H9 (cell line): ENCODE measurements at regions not wholly inside any gene's neighbourhood (a gene's known extent, or its start where the extent isn't known, plus 50 kb on each side); places are given as distances from the start of the nearest gene placed in this dataset.

Experiments
- DNase-seq: peaks from one replicate; pipeline ENCODE4 v3.0.0-alpha.2; 2017
- H2AFZ ChIP-seq: one replicate; pipeline ENCODE4 v1.6.1; 2013; ENCODE audit warnings: mild to moderate bottlenecking, low read length, control low read depth, moderate library complexity
- H2AK5ac ChIP-seq: 2 replicates; pipeline ENCODE4 v1.6.1; 2013; ENCODE audit warnings: low read length, control low read depth, mixed read lengths; ENCODE audit not compliant: insufficient read length
- H2BK120ac ChIP-seq: one replicate; pipeline ENCODE4 v1.6.1; 2013; ENCODE audit warnings: low read depth, mild to moderate bottlenecking, low read length, control low read depth, inconsistent platforms; ENCODE audit not compliant: poor library complexity, severe bottlenecking
- H2BK12ac ChIP-seq: 2 replicates; pipeline ENCODE4 v1.6.1; 2013; ENCODE audit warnings: low read length, control low read depth, mixed read lengths, low read depth; ENCODE audit not compliant: insufficient read length
- H2BK15ac ChIP-seq: 2 replicates; pipeline ENCODE4 v1.6.1; 2013; ENCODE audit warnings: low read depth, low read length, control low read depth
- H2BK20ac ChIP-seq: one replicate; pipeline ENCODE4 v1.6.1; 2013; ENCODE audit warnings: low read depth, mild to moderate bottlenecking, low read length, control low read depth, inconsistent platforms; ENCODE audit not compliant: poor library complexity, severe bottlenecking
- H2BK5ac ChIP-seq: 2 replicates; pipeline ENCODE4 v1.6.1; 2013; ENCODE audit warnings: low read length, control low read depth, mixed read lengths; ENCODE audit not compliant: insufficient read length
- H3K14ac ChIP-seq: 2 replicates; pipeline ENCODE4 v1.6.1; 2013; ENCODE audit warnings: low read length, control low read depth; ENCODE audit not compliant: insufficient read depth
- H3K18ac ChIP-seq: 2 replicates; pipeline ENCODE4 v1.6.1; 2013; ENCODE audit warnings: low read depth, mild to moderate bottlenecking, mixed read lengths, low read length, control low read depth; ENCODE audit not compliant: insufficient read length
- H3K23ac ChIP-seq: 2 replicates; pipeline ENCODE4 v1.6.1; 2013; ENCODE audit warnings: low read length, control low read depth, mixed read lengths, low read depth; ENCODE audit not compliant: insufficient read length
- H3K23me2 ChIP-seq: 2 replicates; pipeline ENCODE4 v1.6.1; 2013; ENCODE audit warnings: low read depth, mild to moderate bottlenecking, mixed read lengths, low read length, control low read depth; ENCODE audit not compliant: insufficient read length, poor library complexity, severe bottlenecking
- H3K27ac ChIP-seq: 2 replicates; pipeline ENCODE4 v1.5.1; 2013; ENCODE audit warnings: low read length, control low read depth, mixed read lengths, low read depth; ENCODE audit not compliant: insufficient read length
- H3K27me3 ChIP-seq: 2 replicates; pipeline ENCODE4 v1.6.1; 2013; ENCODE audit warnings: low read length, control low read depth, inconsistent platforms; ENCODE audit not compliant: insufficient read depth
- H3K4ac ChIP-seq: 2 replicates; pipeline ENCODE4 v1.6.1; 2013; ENCODE audit warnings: low read depth, mild to moderate bottlenecking, control low read depth, inconsistent platforms, low read length, moderate library complexity
- H3K4me1 ChIP-seq: 2 replicates; pipeline ENCODE4 v1.6.1; 2013; ENCODE audit warnings: low read length, control low read depth, inconsistent platforms; ENCODE audit not compliant: insufficient read depth
- H3K4me2 ChIP-seq: 2 replicates; pipeline ENCODE4 v1.6.1; 2013; ENCODE audit warnings: low read length, control low read depth, mixed read lengths; ENCODE audit not compliant: insufficient read length, insufficient read depth
- H3K56ac ChIP-seq: 2 replicates; pipeline ENCODE4 v1.6.1; 2013; ENCODE audit warnings: low read depth, mild to moderate bottlenecking, mixed read lengths, low read length, control low read depth; ENCODE audit not compliant: insufficient read length
- H3K79me1 ChIP-seq: 2 replicates; pipeline ENCODE4 v1.6.1; 2013; ENCODE audit warnings: low read depth, mild to moderate bottlenecking, moderate library complexity, low read length, control low read depth, inconsistent platforms; ENCODE audit not compliant: insufficient read depth, poor library complexity, severe bottlenecking
- H3K79me2 ChIP-seq: 2 replicates; pipeline ENCODE4 v1.6.1; 2013; ENCODE audit warnings: low read length, control low read depth, inconsistent platforms; ENCODE audit not compliant: insufficient read depth
- H3K9ac ChIP-seq: 2 replicates; pipeline ENCODE4 v1.6.1; 2013; ENCODE audit warnings: low read length, control low read depth, mixed read lengths; ENCODE audit not compliant: insufficient read length; ENCODE audit errors: extremely low read depth
- H3K9me3 ChIP-seq: one replicate; pipeline ENCODE4 v1.6.1; 2013; ENCODE audit warnings: low read depth, low read length, inconsistent platforms; ENCODE audit not compliant: control insufficient read depth
- H3T11ph ChIP-seq: one replicate; pipeline ENCODE4 v1.6.1; 2013; ENCODE audit warnings: mild to moderate bottlenecking, low read length, control low read depth, inconsistent platforms
- H4K20me1 ChIP-seq: one replicate; pipeline ENCODE4 v1.6.1; 2013; ENCODE audit not compliant: control insufficient read depth, insufficient read length, insufficient read depth
- H4K5ac ChIP-seq: 2 replicates; pipeline ENCODE4 v1.6.1; 2013; ENCODE audit warnings: low read depth, mild to moderate bottlenecking, mixed read lengths, low read length, control low read depth; ENCODE audit not compliant: insufficient read length
- H4K8ac ChIP-seq: replicated peaks from 2 replicates; pipeline ENCODE4 v1.6.1; 2013; ENCODE audit warnings: low read length, control low read depth, mixed read lengths, low read depth; ENCODE audit not compliant: insufficient read length
- H4K91ac ChIP-seq: 2 replicates; pipeline ENCODE4 v1.6.1; 2013; ENCODE audit warnings: low read depth, mild to moderate bottlenecking, moderate library complexity, mixed read lengths, low read length, control low read depth; ENCODE audit not compliant: insufficient read length
- H3K27ac Mint-ChIP-seq, 3 experiments: 2 replicates in 2 of 3; 3 replicates in 1 of 3; pipeline ENCODE4 v1.8.0; 2020 to 2021; ENCODE audit warnings: mixed read lengths in 3 of 3, mild to moderate bottlenecking in 1 of 3, moderate library complexity in 1 of 3
- H3K27me3 Mint-ChIP-seq: 2 replicates; pipeline ENCODE4 v1.8.0; 2021; ENCODE audit warnings: low read depth, mild to moderate bottlenecking, moderate library complexity, mixed read lengths
- H3K36me3 Mint-ChIP-seq, 3 experiments: 2 replicates in 2 of 3; 3 replicates in 1 of 3; pipeline ENCODE4 v1.8.0; 2020 to 2021; ENCODE audit warnings: low read depth in 3 of 3, mixed read lengths in 3 of 3; ENCODE audit not compliant: insufficient read depth in 1 of 3
- H3K4me1 Mint-ChIP-seq, 2 experiments: 2 replicates each; pipeline ENCODE4 v1.8.0; 2020; ENCODE audit warnings: mixed read lengths in 2 of 2
- H3K4me3 Mint-ChIP-seq, 2 experiments: 2 replicates in 1 of 2; 3 replicates in 1 of 2; pipeline ENCODE4 v1.8.0; 2020 to 2021; ENCODE audit warnings: mild to moderate bottlenecking in 2 of 2, mixed read lengths in 2 of 2, moderate library complexity in 1 of 2
- H3K9me3 Mint-ChIP-seq, 2 experiments: 2 replicates in 1 of 2; 3 replicates in 1 of 2; pipeline ENCODE4 v1.8.0; 2020; ENCODE audit warnings: mild to moderate bottlenecking in 2 of 2, mixed read lengths in 2 of 2, moderate library complexity in 1 of 2
- WGBS: extraction: QIAGEN DNeasy Blood & Tissue Kit; methylation state at CpG from one replicate; pipeline ENCODE4 v1.1.7; 2013; ENCODE audit warnings: missing lambda C conversion rate, low lambda C conversion rate, mixed read lengths; ENCODE audit not compliant: insufficient read length; ENCODE audit errors: extremely low coverage; 5-methylcytosine and 5-hydroxymethylcytosine counted together
- TF ChIP-seq, protein P1 (sequence below): fragments of 200-600 bp; sonication (generic); conservative IDR thresholded peaks from 3 replicates; pipeline ENCODE4 v1.8.0; 2021; ENCODE audit warnings: antibody characterized with exemption, mild to moderate bottlenecking

DNA sequence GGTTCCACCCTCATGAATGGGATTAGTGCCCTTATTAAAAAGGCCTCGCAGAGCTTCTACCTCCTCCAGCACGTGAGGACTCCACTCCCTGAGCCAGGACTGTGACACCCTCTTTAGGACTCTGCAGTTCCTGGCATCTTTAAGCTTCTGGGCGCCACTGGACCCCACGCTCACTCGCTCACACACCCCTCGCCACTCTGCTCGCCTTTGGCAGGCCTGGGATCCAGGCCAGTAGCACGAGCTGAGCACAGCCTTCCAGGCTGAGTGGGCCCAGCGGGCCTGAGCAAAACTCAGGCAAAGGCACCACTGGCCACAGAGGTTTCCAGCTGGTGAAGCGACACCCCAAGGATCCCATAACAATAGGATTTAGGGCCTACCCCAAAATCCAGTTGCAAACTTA, 107.9 kb upstream of the GPC1 start:
- Mint-ChIP-seq H3K36me3 (no peaks in the 10 kb centered on the region), H3K27ac (no peak overlapping the region), H3K4me3 (no peak overlapping the region), H3K9me3 (peaks cover 5 to 6% of the 10 kb centered on the region in 2 experiments; a peak in 4 of 5 replicates), H3K27me3 (peaks cover 10% of the 10 kb centered on the region), H3K4me1 (peaks cover 8 to 10% of the 10 kb centered on the region in 2 experiments; a peak in 2 of 4 replicates)
- H3T11ph ChIP-seq: no peak overlapping the region
- no peak for DNase-seq
- H4K8ac ChIP-seq: no peak overlapping the region
- H3K23ac ChIP-seq: no peak overlapping the region
- H2BK15ac ChIP-seq: no peak overlapping the region
- H3K79me2 ChIP-seq: no peaks in the 10 kb centered on the region
- H2BK5ac ChIP-seq: no peak overlapping the region
- no peak overlapping the region for H2AFZ ChIP-seq
- H4K5ac ChIP-seq: no peak overlapping the region
- no peak overlapping the region for H4K91ac ChIP-seq
- H3K27me3 ChIP-seq: no peaks in the 10 kb centered on the region
- H2BK20ac ChIP-seq: no peak overlapping the region
- H3K4ac ChIP-seq: no peak overlapping the region
- H3K56ac ChIP-seq: no peak overlapping the region
- H3K14ac ChIP-seq: no peak overlapping the region
- H2AK5ac ChIP-seq: no peak overlapping the region
- H3K9me3 ChIP-seq: no peaks in the 10 kb centered on the region
- H3K4me1 ChIP-seq: no peaks in the 10 kb centered on the region
- H3K9ac ChIP-seq: no peak overlapping the region
- no peaks in the 10 kb centered on the region for H3K79me1 ChIP-seq
- H4K20me1 ChIP-seq: no peaks in the 10 kb centered on the region
- no peak overlapping the region for H2BK12ac ChIP-seq
- no peak overlapping the region for H2BK120ac ChIP-seq
- no peak overlapping the region for H3K18ac ChIP-seq
- H3K4me2 ChIP-seq: no peak overlapping the region
- TF ChIP-seq, protein P1, sequence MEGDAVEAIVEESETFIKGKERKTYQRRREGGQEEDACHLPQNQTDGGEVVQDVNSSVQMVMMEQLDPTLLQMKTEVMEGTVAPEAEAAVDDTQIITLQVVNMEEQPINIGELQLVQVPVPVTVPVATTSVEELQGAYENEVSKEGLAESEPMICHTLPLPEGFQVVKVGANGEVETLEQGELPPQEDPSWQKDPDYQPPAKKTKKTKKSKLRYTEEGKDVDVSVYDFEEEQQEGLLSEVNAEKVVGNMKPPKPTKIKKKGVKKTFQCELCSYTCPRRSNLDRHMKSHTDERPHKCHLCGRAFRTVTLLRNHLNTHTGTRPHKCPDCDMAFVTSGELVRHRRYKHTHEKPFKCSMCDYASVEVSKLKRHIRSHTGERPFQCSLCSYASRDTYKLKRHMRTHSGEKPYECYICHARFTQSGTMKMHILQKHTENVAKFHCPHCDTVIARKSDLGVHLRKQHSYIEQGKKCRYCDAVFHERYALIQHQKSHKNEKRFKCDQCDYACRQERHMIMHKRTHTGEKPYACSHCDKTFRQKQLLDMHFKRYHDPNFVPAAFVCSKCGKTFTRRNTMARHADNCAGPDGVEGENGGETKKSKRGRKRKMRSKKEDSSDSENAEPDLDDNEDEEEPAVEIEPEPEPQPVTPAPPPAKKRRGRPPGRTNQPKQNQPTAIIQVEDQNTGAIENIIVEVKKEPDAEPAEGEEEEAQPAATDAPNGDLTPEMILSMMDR: no peak
- WGBS: no CpG with 5 or more reads among the region's 10 CpGs
- no peaks in the 10 kb centered on the region for H3K23me2 ChIP-seq
- H3K27ac ChIP-seq: no peak overlapping the region
